ENCODE measurements at regions not wholly inside any gene's neighbourhood (a gene's known extent, or its start where the extent isn't known, plus 50 kb on each side); places are given as distances from the start of the nearest gene placed in this dataset.

GRCh38 chr18:25896178-25896780, 194.1 kb downstream of the SS18 start:
- TF ChIP-seq ZNF274 (IDR thresholded peaks at IDR 0.05; ENCODE audit: low read depth, low read length) = no peak

GRCh38 chr18:25895518-25895917, 194.9 kb downstream of the SS18 start:
- no peak overlapping the region for H3K4me3 ChIP-seq (ENCODE audit: low read length)
- TF ChIP-seq ZNF274 (IDR thresholded peaks at IDR 0.05; ENCODE audit: low read depth, low read length) = no peak

More at GRCh38 chr18:25896178-25896780, 194.1 kb downstream of the SS18 start:
- no peak overlapping the region for H3K4me3 ChIP-seq (ENCODE audit: low read length)

GRCh38 chr18:25886283-25886682, 204.1 kb downstream of the SS18 start:
- TF ChIP-seq ZNF274 (IDR thresholded peaks at IDR 0.05; ENCODE audit: low read depth, low read length) = no peak
- H3K4me3 ChIP-seq (ENCODE audit: low read length) = no peak overlapping the region

GRCh38 chr18:25883091-25883490, 207.3 kb downstream of the SS18 start:
- TF ChIP-seq ZNF274 (IDR thresholded peaks at IDR 0.05; ENCODE audit: low read depth, low read length) = no peak

GRCh38 chr18:25881149-25881548, 209.3 kb downstream of the SS18 start:
- no peak for TF ChIP-seq ZNF274 (IDR thresholded peaks at IDR 0.05; ENCODE audit: low read depth, low read length)
- H3K4me3 ChIP-seq (ENCODE audit: low read length) = no peak overlapping the region

More at GRCh38 chr18:25883091-25883490, 207.3 kb downstream of the SS18 start:
- no peak overlapping the region for H3K4me3 ChIP-seq (ENCODE audit: low read length)

- H3K4me3 ChIP-seq (ENCODE audit: low read length) = no peak overlapping the region
- TF ChIP-seq ZNF274 (IDR thresholded peaks at IDR 0.05; ENCODE audit: low read depth, low read length) = no peak
These were observed 210.0 kb downstream of the SS18 start for GRCh38 chr18:25880441-25880840.

GRCh38 chr18:25876330-25876948, 214.0 kb downstream of the SS18 start:
- TF ChIP-seq ZNF274 (IDR thresholded peaks at IDR 0.05; ENCODE audit: low read depth, low read length) = no peak
- H3K4me3 ChIP-seq (ENCODE audit: low read length) = no peak overlapping the region

- no peak for TF ChIP-seq ZNF274 (IDR thresholded peaks at IDR 0.05; ENCODE audit: low read depth, low read length)
These were observed 214.7 kb downstream of the SS18 start for GRCh38 chr18:25875551-25876240.

GRCh38 chr18:25873833-25874232, 216.6 kb downstream of the SS18 start:
- no peak overlapping the region for H3K4me3 ChIP-seq (ENCODE audit: low read length)
- no peak for TF ChIP-seq ZNF274 (IDR thresholded peaks at IDR 0.05; ENCODE audit: low read depth, low read length)

More at GRCh38 chr18:25875551-25876240, 214.7 kb downstream of the SS18 start:
- H3K4me3 ChIP-seq (ENCODE audit: low read length) = no peak overlapping the region

- H3K4me3 ChIP-seq (ENCODE audit: low read length) = no peak overlapping the region
- no peak for TF ChIP-seq ZNF274 (IDR thresholded peaks at IDR 0.05; ENCODE audit: low read depth, low read length)
These were observed 224.1 kb downstream of the SS18 start for GRCh38 chr18:25866331-25866730.

GRCh38 chr18:25862881-25863600, 227.4 kb downstream of the SS18 start:
- no peak overlapping the region for H3K4me3 ChIP-seq (ENCODE audit: low read length)
- no peak for TF ChIP-seq ZNF274 (IDR thresholded peaks at IDR 0.05; ENCODE audit: low read depth, low read length)

- H3K4me3 ChIP-seq (ENCODE audit: low read length) = no peak overlapping the region
- no peak for TF ChIP-seq ZNF274 (IDR thresholded peaks at IDR 0.05; ENCODE audit: low read depth, low read length)
These were observed 236.6 kb downstream of the SS18 start for GRCh38 chr18:25853691-25854433.

- no peak for TF ChIP-seq ZNF274 (IDR thresholded peaks at IDR 0.05; ENCODE audit: low read depth, low read length)
- H3K4me3 ChIP-seq (ENCODE audit: low read length) = no peak overlapping the region
These were observed 246.6 kb downstream of the SS18 start for GRCh38 chr18:25843791-25844190.

- H3K4me3 ChIP-seq (ENCODE audit: low read length) = no peak overlapping the region
- no peak for TF ChIP-seq ZNF274 (IDR thresholded peaks at IDR 0.05; ENCODE audit: low read depth, low read length)
These were observed 247.7 kb downstream of the SS18 start for GRCh38 chr18:25842665-25843064.

Measured in GM08714 (cell line).